ENCODE measurements at regions not wholly inside any gene's neighbourhood (a gene's known extent, or its start where the extent isn't known, plus 50 kb on each side); places are given as distances from the start of the nearest gene placed in this dataset.

GRCh38 chr17:53571342-53571741 lies 251.4 kb upstream of the KIF2B start:
- Histone ChIP-seq H3K9me2 (ENCODE audit: insufficient read depth) (no peaks in the 10 kb centered on the region), H3K36me3 (ENCODE audit: control insufficient read depth in 1 of 2, insufficient read depth in 2 of 2, low read length in 2 of 2) (no peaks in the 10 kb centered on the region), H3K27me3 (ENCODE audit: insufficient read depth, low read length) (no peaks in the 10 kb centered on the region), H2AFZ (ENCODE audit: low read depth, low read length, poor library complexity, severe bottlenecking) (no peak overlapping the region), H3K4me3 (replicated peaks in 1 of 2; ENCODE audit: low read depth in 1 of 2, low read length in 2 of 2) (no peak overlapping the region), H4K20me1 (ENCODE audit: insufficient read depth) (no peaks in the 10 kb centered on the region; the same call in 1 of the 2 replicates), H3K9ac (ENCODE audit: low read length) (no peak overlapping the region), H3K4me1 (ENCODE audit: control insufficient read depth in 1 of 2, insufficient read depth in 2 of 2, low read length in 2 of 2) (no peaks in the 10 kb centered on the region), H3K79me2 (ENCODE audit: insufficient read depth, low read length) (no peaks in the 10 kb centered on the region), H3K9me3 (ENCODE audit: control insufficient read depth in 1 of 2, insufficient read depth in 1 of 2, low read depth in 1 of 2, low read length in 2 of 2) (peaks cover 24 to 27% of the 10 kb centered on the region in 2 experiments; a peak in 3 of 4 replicates), H3K4me2 (ENCODE audit: low read length) (no peak overlapping the region), H3K27ac (ENCODE audit: low read depth, low read length) (no peak overlapping the region)
- TF ChIP-seq JUND (IDR thresholded peaks at IDR 0.05), result no peak
- TF ChIP-seq ATF3 (IDR thresholded peaks at IDR 0.05), result no peak
- no peak for TF ChIP-seq YY1 (IDR thresholded peaks at IDR 0.05; ENCODE audit: extremely low read depth, insufficient replicate concordance, low read depth, low read length)
- no peak for TF ChIP-seq POLR2A (IDR thresholded peaks at IDR 0.05; ENCODE audit: borderline replicate concordance, extremely low read depth, insufficient read depth, insufficient read length)
- no peak for TF ChIP-seq ZBTB33 (IDR thresholded peaks at IDR 0.05; ENCODE audit: extremely low read depth, insufficient replicate concordance, low read length)
- ChIA-PET POLR2A (no interaction called here), RAD21 (ENCODE audit: low non-redundant PET in 1 of 2, low total read pairs in 2 of 2, uncharacterized antibody in 2 of 2, unreplicated experiment in 2 of 2) (no interaction called here), CTCF (no interaction called here)
- no TSS peak for BruUV-seq (replicated peaks)
- ATAC-seq, result no peak
- intact Hi-C loops (cut with micrococcal nuclease), result no loop called here
- no peak for DNase-seq (ENCODE audit: low read depth, low spot score)

- no peak overlapping the region for H3K27ac ChIP-seq (ENCODE audit: low read depth, low read length)
- H2AFZ ChIP-seq (ENCODE audit: low read depth, low read length, poor library complexity, severe bottlenecking), result no peak overlapping the region
- no peak overlapping the region for H3K4me2 ChIP-seq (ENCODE audit: low read length)
- peaks cover 22 to 32% of the 10 kb centered on the region in 2 experiments; a peak in 2 of 4 replicates for H3K9me3 ChIP-seq (ENCODE audit: control insufficient read depth in 1 of 2, insufficient read depth in 1 of 2, low read depth in 1 of 2, low read length in 2 of 2)
- ChIA-PET CTCF (no interaction called here), RAD21 (ENCODE audit: low non-redundant PET in 1 of 2, low total read pairs in 2 of 2, uncharacterized antibody in 2 of 2, unreplicated experiment in 2 of 2) (no interaction called here), POLR2A (no interaction called here)
- no TSS peak for BruUV-seq (replicated peaks)
- ATAC-seq (no peak), DNase-seq (ENCODE audit: low read depth, low spot score) (no peak)
- H3K9ac ChIP-seq (ENCODE audit: low read length), result no peak overlapping the region
- H3K9me2 ChIP-seq (ENCODE audit: insufficient read depth), result no peaks in the 10 kb centered on the region
- H3K36me3 ChIP-seq (ENCODE audit: control insufficient read depth in 1 of 2, insufficient read depth in 2 of 2, low read length in 2 of 2), result no peaks in the 10 kb centered on the region
- H3K4me1 ChIP-seq (ENCODE audit: control insufficient read depth in 1 of 2, insufficient read depth in 2 of 2, low read length in 2 of 2), result no peaks in the 10 kb centered on the region
- intact Hi-C loops (cut with micrococcal nuclease), result no loop called here
- H3K27me3 ChIP-seq (ENCODE audit: insufficient read depth, low read length), result no peaks in the 10 kb centered on the region
- H4K20me1 ChIP-seq (ENCODE audit: insufficient read depth), result no peaks in the 10 kb centered on the region
- H3K4me3 ChIP-seq (replicated peaks in 1 of 2; ENCODE audit: low read depth in 1 of 2, low read length in 2 of 2), result no peak overlapping the region
- H3K79me2 ChIP-seq (ENCODE audit: insufficient read depth, low read length), result no peaks in the 10 kb centered on the region
- no peak for TF ChIP-seq CEBPB (IDR thresholded peaks at IDR 0.05; ENCODE audit: low read depth)
- TF ChIP-seq ELF1 (IDR thresholded peaks at IDR 0.05; ENCODE audit: borderline replicate concordance, low read depth), result no peak
- no peak for TF ChIP-seq ZBTB33 (IDR thresholded peaks at IDR 0.05; ENCODE audit: extremely low read depth, insufficient replicate concordance, low read length)
- no peak for TF ChIP-seq ZNF274 (IDR thresholded peaks at IDR 0.05; ENCODE audit: low read depth, low read length)
- TF ChIP-seq RAD21 (IDR thresholded peaks at IDR 0.05; ENCODE audit: low read depth), result no peak
- no peak for TF ChIP-seq EZH2phosphoT487 (IDR thresholded peaks at IDR 0.05; ENCODE audit: borderline replicate concordance)
- no peak for TF ChIP-seq YY1 (IDR thresholded peaks at IDR 0.05; ENCODE audit: extremely low read depth, insufficient replicate concordance, low read depth, low read length)
- TF ChIP-seq SIN3A (IDR thresholded peaks at IDR 0.05; ENCODE audit: low read depth), result no peak
- no peak for TF ChIP-seq CTCF (IDR thresholded peaks at IDR 0.05 in 2 of 3, conservative IDR thresholded peaks at IDR 0.05 in 1 of 3; ENCODE audit: borderline replicate concordance in 1 of 3, insufficient read depth in 1 of 3, low read depth in 2 of 3, low read length in 2 of 3)
- no peak for TF ChIP-seq EGR1 (IDR thresholded peaks at IDR 0.05; ENCODE audit: low read depth)
- no peak for TF ChIP-seq MAX (IDR thresholded peaks at IDR 0.05)
- no peak for TF ChIP-seq FOSL1 (IDR thresholded peaks at IDR 0.05; ENCODE audit: low read depth)
These were observed 252.0 kb upstream of the KIF2B start for GRCh38 chr17:53570731-53571130.

Data from HCT116 (cell line).